GM21737 (cell line): ENCODE measurements at regions not wholly inside any gene's neighbourhood (a gene's known extent, or its start where the extent isn't known, plus 50 kb on each side); places are given as distances from the start of the nearest gene placed in this dataset.

Experiments used
- ATAC-seq: cut with Tn5 transposase; IDR thresholded peaks from one replicate; pipeline ENCODE4 v1.9.1; 2021; ENCODE audit warnings: mild to moderate bottlenecking, moderate library complexity; ENCODE audit not compliant: unreplicated experiment

DNA sequence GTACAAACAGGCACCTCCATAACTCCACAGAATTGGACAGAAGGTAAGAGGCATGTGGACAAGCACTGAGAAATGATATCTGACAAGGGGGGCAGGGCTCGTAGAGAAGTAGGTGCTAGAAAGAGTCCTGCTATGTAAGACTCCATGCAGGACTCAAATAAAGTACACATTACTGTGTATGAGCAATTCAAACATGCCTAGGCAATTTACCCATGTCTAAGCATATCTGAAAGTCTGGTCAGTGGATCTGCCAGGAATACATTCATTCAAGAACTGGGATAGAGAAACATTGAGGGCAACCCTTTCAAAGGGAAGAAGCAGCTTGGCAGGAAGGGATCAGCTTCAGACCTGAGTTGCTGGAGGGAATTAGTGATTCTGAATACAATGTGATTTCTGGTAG, 174.1 kb upstream of the MCTP2 start:
- no peak for ATAC-seq

DNA sequence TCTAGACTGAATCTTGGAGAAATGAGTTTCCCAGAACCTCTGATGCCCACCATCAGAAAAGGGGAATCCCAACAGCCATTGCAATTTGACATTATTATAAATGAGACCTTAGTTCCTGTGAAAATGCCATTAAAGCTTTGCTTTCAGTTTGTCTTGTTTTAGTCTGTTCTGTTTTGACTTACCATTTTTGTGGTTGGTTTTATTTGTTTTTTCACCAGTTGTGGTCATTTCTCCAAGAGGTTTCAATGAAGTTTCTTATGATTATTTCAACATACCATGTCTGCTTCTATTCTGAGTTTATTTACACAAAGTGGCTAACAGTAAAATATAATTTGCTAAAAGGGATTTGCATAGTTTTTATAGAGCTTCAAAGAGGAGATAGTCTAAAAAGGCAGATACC, 175.0 kb upstream of the MCTP2 start:
- no peak for ATAC-seq

DNA sequence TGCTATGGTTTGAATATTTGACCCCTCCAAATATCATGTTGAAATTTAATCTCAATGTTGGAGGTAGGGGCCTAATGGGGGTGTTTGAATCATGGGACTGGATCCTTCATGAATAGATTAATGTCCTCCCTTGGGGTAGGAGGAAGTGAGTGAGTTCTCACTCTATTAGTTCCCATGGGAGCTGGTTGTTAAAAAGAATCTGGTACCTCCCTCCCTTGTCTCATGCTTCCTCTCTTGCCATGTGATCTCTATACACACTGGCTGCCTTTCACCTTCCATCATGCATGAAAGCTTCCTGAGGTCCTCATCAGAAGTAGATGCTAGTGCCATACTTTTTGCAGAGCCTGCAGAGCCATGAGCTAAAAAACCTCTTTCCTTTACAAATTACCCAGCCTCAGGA, 177.7 kb upstream of the MCTP2 start:
- no peak for ATAC-seq

DNA sequence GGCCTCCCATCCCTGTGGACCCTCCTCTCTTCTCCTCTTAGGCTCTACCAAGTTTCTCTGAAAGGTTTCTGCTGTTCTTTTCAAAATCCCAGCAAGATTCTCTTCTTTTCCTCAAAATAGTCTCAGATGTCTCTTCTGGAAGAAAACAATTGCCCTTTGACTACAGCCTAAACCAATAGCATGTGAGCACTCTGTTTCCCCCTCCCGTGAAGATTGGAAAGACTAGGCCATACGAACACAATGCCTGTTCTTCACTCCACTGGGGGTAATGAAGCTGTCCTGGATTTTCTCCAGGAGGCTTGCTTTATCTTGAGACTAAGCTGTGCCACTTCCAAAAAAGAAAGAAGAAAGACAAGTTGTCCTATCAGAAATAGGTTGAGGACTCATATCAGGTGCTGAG, 178.7 kb upstream of the MCTP2 start:
- no peak for ATAC-seq

DNA sequence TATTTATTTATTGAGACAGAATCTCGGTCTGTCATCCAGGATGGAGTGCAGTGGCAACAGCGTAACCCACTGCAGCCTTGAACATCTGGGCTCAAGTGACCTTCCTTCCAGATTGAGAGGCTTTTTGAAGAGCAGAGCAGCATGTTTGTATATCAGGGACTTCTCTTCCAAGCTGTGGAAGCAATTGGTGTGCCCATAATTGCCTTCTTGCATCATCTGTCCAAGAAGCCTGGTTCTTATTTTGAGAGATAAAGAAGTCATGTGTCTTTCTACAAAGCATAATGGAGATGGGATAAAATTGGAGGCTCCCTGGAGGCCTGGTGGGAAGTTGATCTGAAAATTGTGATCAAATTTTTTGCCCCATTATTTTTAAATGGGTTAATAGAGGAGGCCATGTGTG, 183.8 kb upstream of the MCTP2 start:
- no peak for ATAC-seq

DNA sequence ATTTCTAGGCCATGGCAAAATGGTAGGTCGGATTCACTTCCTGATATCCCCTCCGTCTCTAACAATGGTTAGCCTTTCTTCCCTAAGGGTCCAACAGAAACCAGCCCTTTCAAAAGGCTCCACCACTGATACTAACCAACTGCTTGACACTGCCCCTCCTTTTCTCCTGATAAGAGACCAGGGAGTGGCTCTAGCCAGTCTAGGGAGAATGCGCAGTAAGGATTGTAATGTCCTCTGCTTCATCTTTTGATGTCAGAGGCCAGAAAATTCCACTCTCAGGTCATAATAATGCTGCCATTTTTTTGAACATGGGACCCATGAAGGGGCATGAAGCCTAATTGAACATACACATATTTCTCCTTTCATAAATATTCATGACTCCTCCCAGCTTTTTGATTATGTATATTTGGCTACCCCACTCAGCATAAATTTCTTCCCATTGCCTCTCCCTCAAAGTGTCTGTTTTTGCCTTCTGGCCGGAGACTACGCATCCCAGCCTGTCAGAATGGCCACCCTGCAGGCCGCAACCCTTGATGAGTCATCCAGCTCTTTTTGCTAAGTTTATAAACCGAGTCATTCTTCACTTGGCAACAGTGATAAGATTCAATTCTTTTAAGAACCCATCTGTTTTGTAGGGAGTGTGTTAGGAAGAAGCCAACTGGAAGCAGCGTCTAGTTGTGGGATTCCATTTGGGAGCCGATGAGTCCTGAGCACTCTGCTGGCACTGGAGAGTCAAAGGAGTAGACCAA, 189.0 kb upstream of the MCTP2 start:
- ATAC-seq: no peak

DNA sequence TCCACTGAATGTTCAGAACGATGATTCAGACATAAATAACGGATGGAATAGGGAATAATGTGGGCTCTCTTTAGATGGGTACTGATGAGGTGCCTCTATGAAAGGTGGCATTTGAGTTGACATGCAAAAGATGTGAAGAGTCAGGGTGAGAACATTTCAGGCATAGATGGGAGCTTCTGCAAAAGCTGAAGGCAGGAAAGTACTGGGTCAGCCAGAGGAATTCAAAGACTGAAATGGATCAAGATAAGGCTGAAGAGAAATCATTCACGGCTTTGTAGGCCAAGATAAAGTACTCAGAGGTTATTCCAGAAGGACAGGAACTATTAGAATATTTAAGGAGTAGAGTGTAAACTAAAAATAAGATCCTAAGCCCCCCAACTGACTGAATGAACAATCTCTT, 189.6 kb upstream of the MCTP2 start:
- no peak for ATAC-seq

DNA sequence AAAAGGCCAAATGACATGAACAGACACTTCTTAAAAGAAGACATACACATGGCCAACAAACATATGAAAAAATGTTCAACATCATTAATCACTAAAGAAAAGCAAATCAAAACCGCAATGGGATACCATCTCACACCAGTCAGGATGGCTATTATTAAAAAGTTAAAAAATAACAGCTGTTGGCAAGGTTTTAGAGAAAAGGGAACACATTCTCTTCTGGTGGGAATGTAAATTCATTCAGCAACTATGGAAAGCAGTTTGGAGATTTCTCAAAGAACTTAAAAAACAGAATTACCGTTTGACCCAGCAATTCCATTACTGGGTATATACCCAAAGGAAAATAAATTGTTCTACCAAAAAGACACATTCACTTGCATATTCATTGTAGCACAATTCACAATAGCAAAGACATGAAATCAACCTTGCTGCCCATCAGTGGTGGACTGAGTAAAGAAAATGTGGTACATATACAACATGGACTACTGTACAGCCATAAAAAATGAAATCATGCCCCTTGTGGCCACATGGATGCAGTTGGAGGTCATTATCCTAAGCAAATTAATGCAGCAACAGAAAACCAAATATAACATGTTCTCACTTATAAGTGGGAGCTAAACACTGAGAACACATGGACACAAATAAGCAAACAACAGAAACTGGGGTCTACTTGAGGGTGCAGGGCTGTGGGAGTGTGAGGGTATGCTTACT, 190.7 kb upstream of the MCTP2 start:
- no peak for ATAC-seq

DNA sequence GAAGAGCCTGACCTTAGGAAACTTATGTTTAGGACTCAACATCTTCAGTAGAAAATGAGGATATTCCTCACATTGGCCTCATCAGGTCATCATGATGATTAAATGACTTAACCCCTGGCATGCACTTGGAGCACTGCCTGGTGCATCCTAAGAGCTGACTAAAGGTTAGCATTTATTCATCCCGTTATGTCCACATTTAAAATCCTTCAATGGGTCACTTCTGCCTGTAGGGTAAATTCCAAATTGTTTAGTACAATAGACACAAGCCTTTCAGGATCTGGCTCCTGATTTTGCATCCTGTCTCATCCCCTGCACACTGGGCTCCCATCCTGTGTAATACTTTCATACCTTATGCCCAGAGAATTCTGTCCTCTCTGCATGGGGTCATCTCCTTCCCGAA, 195.2 kb upstream of the MCTP2 start:
- ATAC-seq: no peak

DNA sequence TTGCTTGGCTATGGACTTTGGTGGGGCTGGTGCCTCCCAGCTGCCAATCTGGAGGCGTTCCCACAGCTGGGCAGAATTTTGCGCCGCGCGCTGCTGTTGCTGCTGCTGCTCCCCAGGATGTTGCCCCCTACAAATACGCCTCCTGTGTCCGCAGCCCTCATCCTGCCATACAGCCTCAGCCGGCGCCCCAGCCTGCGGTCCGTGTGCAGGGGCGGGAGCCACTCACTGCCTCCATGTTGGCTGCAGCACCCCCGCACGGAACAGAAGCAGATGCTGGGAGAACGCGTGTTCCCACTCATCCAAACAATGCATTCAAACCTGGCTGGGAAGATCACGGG, 197.7 kb upstream of the MCTP2 start:
- ATAC-seq: no peak

DNA sequence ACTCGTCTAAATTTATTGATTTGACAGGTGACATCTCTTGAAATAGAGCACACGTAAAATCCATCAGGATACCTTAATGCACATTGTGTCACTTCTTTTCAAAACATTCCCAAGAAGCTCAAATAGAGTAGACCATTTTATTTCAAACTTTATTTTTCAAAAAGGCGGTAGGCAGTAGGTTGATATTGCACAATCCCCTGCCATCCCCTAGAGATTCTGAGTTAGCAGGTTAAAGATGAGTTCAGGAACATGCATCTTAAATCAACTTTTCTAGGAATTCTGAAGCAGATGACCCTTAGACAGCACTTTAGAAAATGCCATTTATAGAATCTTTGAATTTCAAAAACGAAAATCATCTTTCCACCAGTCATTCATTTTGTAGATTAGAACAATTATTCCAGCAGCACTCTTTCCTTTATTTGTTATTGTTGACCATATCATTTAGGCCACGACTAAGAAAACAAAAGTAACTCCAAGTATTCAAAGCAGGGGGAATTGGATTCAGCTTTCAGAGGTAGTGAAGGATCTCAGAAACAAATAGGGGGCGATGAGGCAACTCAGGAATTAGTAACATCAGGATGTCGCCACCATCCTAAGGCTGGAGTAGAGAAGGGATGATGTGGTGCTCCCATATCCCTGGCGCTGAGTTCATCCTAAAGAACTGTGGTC, 198.2 kb upstream of the MCTP2 start:
- ATAC-seq: no peak

DNA sequence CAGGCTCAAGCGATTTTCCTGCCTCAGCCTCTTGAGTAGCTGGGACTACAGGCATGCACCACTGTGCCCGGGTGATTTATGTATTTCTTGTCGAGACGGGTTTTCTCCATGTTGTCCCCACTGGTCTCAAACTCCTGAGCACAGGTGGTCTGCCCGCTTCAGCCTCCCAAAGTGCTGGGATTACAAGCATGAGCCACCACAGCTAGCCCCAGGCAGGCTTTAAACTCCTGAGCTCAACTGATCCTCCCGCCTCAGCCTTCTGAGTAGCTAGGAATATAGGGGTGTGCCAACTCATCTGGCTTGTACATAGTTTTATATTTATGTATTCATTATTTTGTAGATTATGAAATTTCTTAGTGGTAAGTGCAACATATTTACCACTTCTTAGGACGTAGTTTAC, 198.8 kb upstream of the MCTP2 start:
- no peak for ATAC-seq

DNA sequence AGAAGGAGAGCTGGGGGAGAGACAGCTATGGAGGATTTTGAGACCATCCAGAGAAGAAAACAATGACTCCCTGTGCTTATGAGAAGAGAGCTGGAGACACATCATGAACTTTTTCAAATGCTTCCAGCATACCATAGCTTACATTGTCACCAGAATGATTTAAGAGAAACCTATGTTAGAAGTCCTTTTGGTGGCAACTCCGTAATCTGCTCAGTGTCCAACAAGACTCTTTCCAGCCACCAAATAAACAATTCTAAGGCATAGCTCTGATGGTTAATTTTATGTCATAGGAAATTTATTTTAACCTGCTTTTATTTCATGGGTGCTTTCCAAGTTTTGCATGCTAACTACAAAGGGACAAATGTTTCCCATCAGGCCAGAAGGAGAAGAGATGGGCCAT, 200.3 kb upstream of the MCTP2 start:
- ATAC-seq: no peak

DNA sequence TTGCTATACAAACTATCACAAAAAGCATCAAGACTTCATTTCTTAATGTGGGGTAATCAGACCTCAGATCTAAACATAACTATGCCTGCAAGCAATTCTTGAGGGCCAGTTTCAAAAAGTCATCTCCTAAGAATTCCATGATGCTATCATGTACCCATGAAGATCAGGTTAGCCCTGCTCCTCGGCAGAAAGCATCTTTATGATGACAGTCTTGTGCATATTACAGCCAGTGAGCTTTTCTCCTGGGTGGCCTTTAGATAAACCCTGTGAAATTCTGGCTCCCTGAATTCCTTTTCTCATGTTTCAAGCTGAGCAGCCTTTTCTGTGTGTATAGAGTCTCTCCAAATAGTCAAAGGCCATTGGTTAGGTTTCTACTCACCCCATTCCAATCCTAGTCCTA, 201.9 kb upstream of the MCTP2 start:
- ATAC-seq: no peak

DNA sequence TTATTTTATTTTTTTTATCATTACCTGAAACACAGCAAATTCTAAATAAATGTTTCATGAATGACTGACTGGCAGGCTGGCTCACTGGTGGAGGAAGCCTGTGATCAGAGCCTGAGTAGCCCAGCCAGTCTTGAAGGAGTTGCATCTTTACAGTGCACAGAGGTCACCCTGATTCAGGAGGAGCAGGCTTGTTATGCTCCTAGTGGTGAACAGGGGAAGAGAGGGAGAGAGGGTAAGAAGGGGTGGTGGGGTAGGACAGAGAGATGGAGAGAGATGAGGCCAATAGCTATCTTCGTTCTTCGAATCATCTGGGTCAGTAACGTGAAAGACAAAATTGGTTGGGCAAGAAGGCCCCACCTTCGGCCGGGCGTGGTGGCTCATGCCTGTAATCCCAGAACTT, 202.6 kb upstream of the MCTP2 start:
- ATAC-seq: no peak

DNA sequence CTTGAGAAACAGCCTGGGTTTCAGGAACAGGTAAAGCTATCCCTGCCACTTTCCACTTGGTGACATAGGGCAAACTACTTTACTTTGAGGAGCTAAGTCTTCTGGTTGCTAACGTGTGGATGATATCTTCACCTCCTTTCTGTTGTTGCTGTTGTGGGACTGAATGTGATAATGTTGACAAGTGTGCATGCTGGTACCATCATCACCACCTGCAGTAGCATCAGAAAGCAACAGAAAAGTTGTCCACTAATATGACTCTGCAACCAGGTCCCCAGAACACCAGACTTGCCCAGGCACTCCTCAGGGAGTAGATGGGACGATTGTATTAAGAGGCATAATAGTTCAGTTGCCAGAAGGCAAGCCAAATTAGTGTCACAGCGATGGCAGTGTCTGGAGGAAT, 203.2 kb upstream of the MCTP2 start:
- ATAC-seq: no peak

DNA sequence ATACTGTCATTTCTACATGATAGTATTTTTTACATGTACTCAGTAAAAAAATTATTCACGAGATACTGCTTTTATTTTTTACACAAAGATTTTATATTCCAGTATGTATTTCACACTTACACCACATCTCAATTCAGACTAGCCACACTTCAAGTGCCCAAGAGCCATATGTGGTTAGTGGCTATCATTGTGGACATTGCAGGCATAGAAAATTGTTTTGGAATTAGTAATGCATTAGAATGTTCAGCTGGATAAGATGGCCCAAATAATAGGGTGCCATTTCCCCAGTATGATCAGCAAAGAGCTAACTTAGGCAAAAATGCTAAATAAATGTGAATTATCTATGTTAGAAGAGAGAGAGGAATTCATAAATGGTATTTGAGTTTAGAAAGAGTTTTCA, 203.8 kb upstream of the MCTP2 start:
- no peak for ATAC-seq

DNA sequence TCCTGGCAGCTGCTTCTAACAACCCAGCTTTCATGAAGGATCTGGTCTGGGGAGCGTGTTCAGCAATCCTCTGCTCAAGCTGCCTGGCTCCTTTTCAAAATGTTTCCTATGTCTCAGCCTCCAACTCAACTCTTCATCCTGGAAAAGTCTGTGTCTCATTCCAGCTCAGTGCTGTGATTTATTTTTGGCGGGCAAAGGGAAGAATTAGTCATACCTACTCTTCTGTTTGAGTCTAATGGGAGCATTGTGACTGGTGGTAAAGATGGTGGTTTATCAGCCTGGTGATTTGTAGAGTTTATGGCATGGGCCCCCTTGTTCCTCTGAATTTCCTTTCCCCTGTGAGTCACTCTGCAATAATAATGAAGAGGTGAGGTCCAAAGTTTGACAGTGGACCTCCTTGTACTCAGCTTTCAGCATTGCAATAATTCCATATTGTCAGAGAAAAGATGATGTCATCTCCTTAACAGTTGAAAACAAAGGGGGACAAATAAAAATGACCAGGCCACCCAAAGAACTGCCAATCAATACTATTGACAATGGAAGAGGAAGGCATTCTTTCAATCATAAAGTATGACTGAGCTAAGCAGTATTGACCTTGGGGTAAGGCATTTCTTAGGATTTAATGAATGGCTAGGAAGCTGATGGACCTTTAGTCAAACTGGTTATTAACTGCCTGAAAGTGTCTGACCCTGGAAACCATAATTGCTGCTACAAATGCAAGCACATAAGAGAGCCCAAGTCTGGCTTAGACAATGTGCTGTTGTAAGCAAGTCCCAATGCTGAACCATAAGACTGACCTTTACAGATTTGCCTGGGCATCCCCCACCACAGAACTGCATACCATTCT, 204.7 kb upstream of the MCTP2 start:
- ATAC-seq: no peak

DNA sequence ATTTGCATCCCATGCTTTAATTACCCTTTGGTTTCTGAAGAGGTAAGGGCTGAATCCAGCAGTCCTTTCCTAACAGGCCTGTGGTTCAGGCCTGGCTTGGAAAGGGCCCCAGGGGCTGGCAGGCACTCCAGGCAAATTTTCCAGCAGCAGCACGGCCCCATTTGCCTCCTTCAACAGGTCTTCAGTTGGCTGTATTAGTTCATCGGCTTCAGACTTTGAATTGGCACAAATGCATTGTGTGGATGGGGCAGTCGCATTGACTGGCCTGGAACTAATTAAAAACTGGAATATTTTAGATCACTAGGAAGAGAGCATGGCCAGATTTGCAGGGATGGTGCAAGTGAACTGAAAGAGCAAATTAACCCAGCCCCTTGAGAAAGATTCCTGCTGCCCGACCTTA, 207.8 kb upstream of the MCTP2 start:
- ATAC-seq: no peak

DNA sequence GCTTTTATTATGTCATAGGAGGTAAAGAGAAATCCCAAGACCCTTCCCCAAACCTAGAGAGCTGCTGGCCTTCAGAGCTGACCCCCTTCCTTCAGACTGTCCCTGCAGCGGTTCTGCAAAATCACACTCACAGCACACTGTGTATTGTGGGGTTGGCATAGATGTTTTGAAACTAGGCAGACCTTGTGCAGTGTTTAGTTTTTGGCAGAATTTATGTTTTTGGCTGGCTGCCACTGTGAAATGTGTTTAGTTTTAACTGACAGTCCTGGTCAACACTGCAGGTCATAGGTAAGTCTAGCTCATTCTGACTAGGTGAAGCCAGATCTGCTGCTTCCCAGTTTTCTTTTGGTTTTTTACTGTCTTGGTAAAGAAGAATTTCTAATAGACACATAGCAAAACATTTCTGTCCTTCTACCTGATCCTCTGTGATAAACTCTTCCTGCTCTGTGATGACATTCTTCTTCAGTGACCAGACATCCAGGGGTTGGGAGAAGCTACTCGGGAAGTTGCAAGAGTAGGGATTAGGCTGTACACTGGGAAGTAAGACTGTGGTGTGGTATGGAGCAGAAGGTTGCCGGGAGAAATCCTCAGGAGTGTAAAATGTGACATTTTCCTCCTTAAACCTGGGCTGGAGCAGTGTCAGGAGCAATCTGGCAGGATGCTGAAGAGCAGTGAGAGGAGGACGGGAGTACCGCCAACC, 209.6 kb upstream of the MCTP2 start:
- no peak for ATAC-seq

DNA sequence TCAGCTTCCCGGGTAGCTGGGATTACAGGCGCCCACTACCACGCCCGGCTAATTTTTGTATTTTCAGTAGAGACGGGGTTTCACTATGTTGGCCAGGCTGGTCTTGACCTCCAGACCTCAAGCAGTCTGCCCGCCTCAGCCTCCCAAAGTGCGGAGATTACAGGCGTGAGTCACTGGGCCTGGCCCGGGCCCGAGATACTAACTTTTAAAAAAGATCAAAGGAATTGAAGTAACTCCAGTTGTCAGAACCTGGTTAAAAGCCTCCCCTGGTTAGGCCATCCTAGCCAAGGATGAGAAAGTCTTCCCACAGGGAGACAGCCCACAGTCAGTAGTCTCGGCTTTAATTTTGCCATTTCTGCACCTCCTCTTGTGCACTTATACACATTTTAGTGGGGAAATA, 212.3 kb upstream of the MCTP2 start:
- no peak for ATAC-seq
